Stomach (tissue), 4 donors: ENCODE measurements at regions not wholly inside any gene's neighbourhood (a gene's known extent, or its start where the extent isn't known, plus 50 kb on each side); places are given as distances from the start of the nearest gene placed in this dataset.

Source experiments
- EP300 ChIP-seq: sonication (generic); formaldehyde crosslinking; IDR thresholded peaks from one replicate; pipeline ENCODE4 v1.6.1; 2017; ENCODE audit warnings: antibody characterized with exemption
- POLR2A ChIP-seq, 4 donors: fragments of 450-650 bp; IDR thresholded peaks; one replicate each; pipeline ENCODE4 v1.6.1; 2016; ENCODE audit warnings: antibody characterized with exemption in 4 of 4, control low read depth in 2 of 4, mild to moderate bottlenecking in 1 of 4, moderate library complexity in 1 of 4
- POLR2AphosphoS5 ChIP-seq, 3 donors: sonication (generic); formaldehyde crosslinking; IDR thresholded peaks; one replicate each; pipeline ENCODE4 v1.6.1; 2016; ENCODE audit warnings: antibody characterized with exemption in 3 of 3
- TF ChIP-seq, protein P1 (sequence below), 7 experiments: fragments of 450-650 bp in 4 of 7; fragments of 200-600 bp in 3 of 7; sonication (generic) in 3 of 7; IDR thresholded peaks; one replicate each; pipeline ENCODE4 v1.5.1; 2016 to 2019; ENCODE audit warnings: antibody characterized with exemption in 7 of 7, control low read depth in 2 of 7, mild to moderate bottlenecking in 1 of 7

DNA sequence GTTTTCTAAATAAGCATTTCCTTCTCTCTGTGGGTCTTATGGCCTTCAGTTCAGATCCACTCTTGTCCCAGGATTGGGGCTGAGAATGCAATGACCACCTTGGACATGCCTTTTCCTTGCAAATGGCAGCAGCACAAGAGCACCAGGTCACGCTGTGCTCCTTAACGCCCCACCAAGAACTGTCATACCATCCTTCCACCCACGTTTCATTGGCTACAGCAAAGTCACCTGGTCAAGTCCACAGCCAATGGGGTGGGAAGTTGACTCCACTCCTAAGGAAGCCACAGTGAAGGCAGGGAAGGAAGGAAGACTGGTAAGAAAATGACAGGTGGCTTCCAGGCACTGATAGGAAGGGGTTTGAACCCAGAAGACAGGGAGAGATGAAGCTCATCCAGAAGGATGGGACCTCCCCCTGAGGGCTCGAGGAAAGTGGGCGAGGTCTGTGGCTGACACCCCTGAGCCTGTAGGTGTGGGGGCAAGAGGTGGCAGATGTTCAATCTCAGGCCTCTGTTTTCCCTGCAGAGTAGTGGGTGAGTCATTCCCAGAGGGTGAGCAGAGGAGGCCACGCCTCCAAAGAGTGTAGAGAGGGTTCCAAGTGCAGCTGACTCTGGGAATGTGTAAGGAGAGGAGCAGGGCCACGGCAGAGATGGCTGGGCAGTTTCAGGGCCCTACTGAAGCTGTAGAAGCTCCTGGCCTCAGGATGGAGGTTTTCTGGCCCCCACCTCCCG is 113.5 kb upstream of the VRK1 start:
- TF ChIP-seq, protein P1, sequence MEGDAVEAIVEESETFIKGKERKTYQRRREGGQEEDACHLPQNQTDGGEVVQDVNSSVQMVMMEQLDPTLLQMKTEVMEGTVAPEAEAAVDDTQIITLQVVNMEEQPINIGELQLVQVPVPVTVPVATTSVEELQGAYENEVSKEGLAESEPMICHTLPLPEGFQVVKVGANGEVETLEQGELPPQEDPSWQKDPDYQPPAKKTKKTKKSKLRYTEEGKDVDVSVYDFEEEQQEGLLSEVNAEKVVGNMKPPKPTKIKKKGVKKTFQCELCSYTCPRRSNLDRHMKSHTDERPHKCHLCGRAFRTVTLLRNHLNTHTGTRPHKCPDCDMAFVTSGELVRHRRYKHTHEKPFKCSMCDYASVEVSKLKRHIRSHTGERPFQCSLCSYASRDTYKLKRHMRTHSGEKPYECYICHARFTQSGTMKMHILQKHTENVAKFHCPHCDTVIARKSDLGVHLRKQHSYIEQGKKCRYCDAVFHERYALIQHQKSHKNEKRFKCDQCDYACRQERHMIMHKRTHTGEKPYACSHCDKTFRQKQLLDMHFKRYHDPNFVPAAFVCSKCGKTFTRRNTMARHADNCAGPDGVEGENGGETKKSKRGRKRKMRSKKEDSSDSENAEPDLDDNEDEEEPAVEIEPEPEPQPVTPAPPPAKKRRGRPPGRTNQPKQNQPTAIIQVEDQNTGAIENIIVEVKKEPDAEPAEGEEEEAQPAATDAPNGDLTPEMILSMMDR (IDR thresholded peaks at IDR 0.05): no peak
- TF ChIP-seq POLR2AphosphoS5 (IDR thresholded peaks at IDR 0.05) (no peak), POLR2A (IDR thresholded peaks at IDR 0.05) (no peak), EP300 (no peak)
